ENCODE measurements at regions not wholly inside any gene's neighbourhood (a gene's known extent, or its start where the extent isn't known, plus 50 kb on each side); places are given as distances from the start of the nearest gene placed in this dataset.

- peaks cover 3% of the 10 kb centered on the region for H3K4me1 ChIP-seq (ENCODE audit: insufficient read depth, low read length, poor library complexity, severe bottlenecking)
- H3K4me3 ChIP-seq (ENCODE audit: low read depth, low read length, poor library complexity, severe bottlenecking), result no peak overlapping the region
- no peaks in the 10 kb centered on the region for H3K36me3 ChIP-seq (ENCODE audit: insufficient read depth, low read length, poor library complexity, severe bottlenecking)
- no peaks in the 10 kb centered on the region for H3K27me3 ChIP-seq (replicated peaks; ENCODE audit: insufficient read depth, low read depth, low read length, poor library complexity)
- BruUV-seq (replicated peaks), result no TSS peak
- no peak overlapping the region for H3K27ac ChIP-seq (ENCODE audit: low read depth, low read length, poor library complexity, severe bottlenecking)
- H3K9me3 ChIP-seq (ENCODE audit: low read depth, low read length, poor library complexity, severe bottlenecking), result no peaks in the 10 kb centered on the region
- TF ChIP-seq CTCF (conservative IDR thresholded peaks at IDR 0.05; ENCODE audit: low read depth, low read length) (no peak), EZH2 (IDR thresholded peaks at IDR 0.05; ENCODE audit: borderline replicate concordance, low read depth, low read length, poor library complexity, severe bottlenecking) (no peak)
- ChIA-PET CTCF (no interaction called here), POLR2A (ENCODE audit: low non-redundant PET) (no interaction called here)
- no peak for DNase-seq (ENCODE audit: low spot score)
- intact Hi-C loops (cut with micrococcal nuclease; ENCODE audit: unreplicated experiment), result no loop called here
Observed at GRCh38 chr3:177471733-177472480, 274.6 kb upstream of the TBL1XR1 start.

- intact Hi-C loops (cut with micrococcal nuclease; ENCODE audit: unreplicated experiment), result no loop called here
- POLR2A ChIA-PET (ENCODE audit: low non-redundant PET), result no interaction called here
- no peaks in the 10 kb centered on the region for H3K27me3 ChIP-seq (replicated peaks; ENCODE audit: insufficient read depth, low read depth, low read length, poor library complexity)
- peaks cover 3% of the 10 kb centered on the region for H3K4me1 ChIP-seq (ENCODE audit: insufficient read depth, low read length, poor library complexity, severe bottlenecking)
- no peaks in the 10 kb centered on the region for H3K9me3 ChIP-seq (ENCODE audit: low read depth, low read length, poor library complexity, severe bottlenecking)
- no TSS peak for BruUV-seq (replicated peaks)
- H3K27ac ChIP-seq (ENCODE audit: low read depth, low read length, poor library complexity, severe bottlenecking), result no peak overlapping the region
- DNase-seq (ENCODE audit: low spot score), result no peak
- H3K4me3 ChIP-seq (ENCODE audit: low read depth, low read length, poor library complexity, severe bottlenecking), result no peak overlapping the region
- CTCF ChIA-PET, result no interaction called here
- H3K36me3 ChIP-seq (ENCODE audit: insufficient read depth, low read length, poor library complexity, severe bottlenecking), result no peaks in the 10 kb centered on the region
- TF ChIP-seq EZH2 (IDR thresholded peaks at IDR 0.05; ENCODE audit: borderline replicate concordance, low read depth, low read length, poor library complexity, severe bottlenecking), result no peak
- no peak for TF ChIP-seq CTCF (conservative IDR thresholded peaks at IDR 0.05; ENCODE audit: low read depth, low read length)
Observed at GRCh38 chr3:177473184-177473583, 275.9 kb upstream of the TBL1XR1 start.

GRCh38 chr3:177473903-177474302 lies 276.6 kb upstream of the TBL1XR1 start:
- ChIA-PET CTCF (no interaction called here), POLR2A (ENCODE audit: low non-redundant PET) (no interaction called here)
- Histone ChIP-seq H3K27me3 (replicated peaks; ENCODE audit: insufficient read depth, low read depth, low read length, poor library complexity) (no peaks in the 10 kb centered on the region), H3K4me3 (ENCODE audit: low read depth, low read length, poor library complexity, severe bottlenecking) (no peak overlapping the region), H3K9me3 (ENCODE audit: low read depth, low read length, poor library complexity, severe bottlenecking) (no peaks in the 10 kb centered on the region), H3K4me1 (ENCODE audit: insufficient read depth, low read length, poor library complexity, severe bottlenecking) (peaks cover 3% of the 10 kb centered on the region), H3K36me3 (ENCODE audit: insufficient read depth, low read length, poor library complexity, severe bottlenecking) (no peaks in the 10 kb centered on the region), H3K27ac (ENCODE audit: low read depth, low read length, poor library complexity, severe bottlenecking) (no peak overlapping the region)
- no TSS peak for BruUV-seq (replicated peaks)
- intact Hi-C loops (cut with micrococcal nuclease; ENCODE audit: unreplicated experiment), result no loop called here
- no peak for DNase-seq (ENCODE audit: low spot score)
- TF ChIP-seq CTCF (conservative IDR thresholded peaks at IDR 0.05; ENCODE audit: low read depth, low read length) (no peak), EZH2 (IDR thresholded peaks at IDR 0.05; ENCODE audit: borderline replicate concordance, low read depth, low read length, poor library complexity, severe bottlenecking) (no peak)

Measured in A673 (cell line).